CD14-positive monocyte (primary cell): ENCODE measurements at regions not wholly inside any gene's neighbourhood (a gene's known extent, or its start where the extent isn't known, plus 50 kb on each side); places are given as distances from the start of the nearest gene placed in this dataset.

Experiments
- DNase-seq, 3 donors: peaks; one replicate each; pipeline ENCODE4 v3.0.0-alpha.2; 2011 to 2022
- H2AFZ ChIP-seq: 2 replicates; pipeline ENCODE4 v1.6.0; 2012; ENCODE audit warnings: mild to moderate bottlenecking, low read depth, low read length, inconsistent platforms; ENCODE audit not compliant: insufficient read depth, poor library complexity, severe bottlenecking
- H3K27ac ChIP-seq, 2 donors: 1 replicate in 1 of 2; 2 replicates in 1 of 2; pipeline ENCODE4 v1.5.1; 2012 to 2013; ENCODE audit warnings: low read length in 2 of 2, control low read depth in 1 of 2, inconsistent platforms in 1 of 2, low read depth in 1 of 2, mild to moderate bottlenecking in 1 of 2
- H3K27me3 ChIP-seq, 2 donors: one replicate each; pipeline versions ENCODE4 v1.6.0 to v1.6.1; 2011 to 2013; ENCODE audit warnings: low read length in 2 of 2; ENCODE audit not compliant: control insufficient read depth in 2 of 2, insufficient read depth in 2 of 2
- H3K36me3 ChIP-seq, 2 donors: replicated peaks in 1 of 2; 1 replicate in 1 of 2; 2 replicates in 1 of 2; pipeline versions ENCODE4 v1.5.1 to v1.6.1; 2012 to 2013; ENCODE audit warnings: low read length in 2 of 2, control low read depth in 1 of 2, inconsistent platforms in 1 of 2, mild to moderate bottlenecking in 1 of 2; ENCODE audit not compliant: insufficient read depth in 2 of 2, control insufficient read depth in 1 of 2
- H3K4me1 ChIP-seq, 2 donors: 1 replicate in 1 of 2; 2 replicates in 1 of 2; pipeline versions ENCODE4 v1.5.1 to v1.6.1; 2012 to 2013; ENCODE audit warnings: low read length in 2 of 2, control low read depth in 1 of 2, inconsistent platforms in 1 of 2, mild to moderate bottlenecking in 1 of 2, moderate library complexity in 1 of 2; ENCODE audit not compliant: insufficient read depth in 2 of 2, control insufficient read depth in 1 of 2
- H3K4me2 ChIP-seq: replicated peaks from 2 replicates; pipeline ENCODE3; 2012; ENCODE audit warnings: low read length, moderate library complexity, mild to moderate bottlenecking; ENCODE audit not compliant: poor library complexity, severe bottlenecking; ENCODE audit errors: extremely low read depth
- H3K4me3 ChIP-seq, 3 experiments: fragments of 200-600 bp in 1 of 3; sonication (generic) in 1 of 3; replicated peaks in 1 of 3; 1 replicate in 2 of 3; 2 replicates in 1 of 3; pipeline ENCODE4 v1.5.1; 2011 to 2013; ENCODE audit warnings: low read length in 3 of 3, mild to moderate bottlenecking in 3 of 3, control low read depth in 2 of 3, low read depth in 2 of 3, inconsistent platforms in 1 of 3, moderate library complexity in 1 of 3
- H3K79me2 ChIP-seq: 2 replicates; pipeline ENCODE4 v1.6.0; 2012; ENCODE audit warnings: mild to moderate bottlenecking, control low read depth, inconsistent platforms, low read length, moderate library complexity; ENCODE audit not compliant: insufficient read depth
- H3K9ac ChIP-seq: 2 replicates; pipeline ENCODE4 v1.6.0; 2017; ENCODE audit warnings: low read length, mild to moderate bottlenecking; ENCODE audit not compliant: insufficient read depth, poor library complexity, severe bottlenecking
- H3K9me3 ChIP-seq, 2 donors: replicated peaks in 1 of 2; 1 replicate in 1 of 2; 2 replicates in 1 of 2; pipeline versions ENCODE4 v1.5.1 to v1.6.1; 2012 to 2013; ENCODE audit warnings: low read length in 2 of 2, control low read depth in 1 of 2; ENCODE audit not compliant: control insufficient read depth in 1 of 2, insufficient read depth in 1 of 2
- H4K20me1 ChIP-seq: 2 replicates; pipeline ENCODE4 v1.6.0; 2012; ENCODE audit warnings: mild to moderate bottlenecking, low read length, control low read depth, moderate library complexity; ENCODE audit not compliant: insufficient read depth
- H3K27ac Mint-ChIP-seq, 7 donors: one replicate each; pipeline ENCODE4 v1.8.0; 2020; ENCODE audit warnings: mild to moderate bottlenecking in 7 of 7, mixed read lengths in 7 of 7, moderate library complexity in 6 of 7, inconsistent platforms in 2 of 7
- H3K27me3 Mint-ChIP-seq, 3 donors: one replicate each; pipeline ENCODE4 v1.8.0; 2021 to 2022; ENCODE audit warnings: low read depth in 3 of 3, mild to moderate bottlenecking in 3 of 3, mixed read lengths in 3 of 3, moderate library complexity in 3 of 3, inconsistent platforms in 1 of 3
- H3K36me3 Mint-ChIP-seq, 2 donors: one replicate each; pipeline ENCODE4 v1.8.0; 2020; ENCODE audit warnings: mixed read lengths in 2 of 2, inconsistent platforms in 1 of 2, mild to moderate bottlenecking in 1 of 2
- H3K4me1 Mint-ChIP-seq: one replicate; pipeline ENCODE4 v1.8.0; 2020; ENCODE audit warnings: mild to moderate bottlenecking, mixed read lengths
- H3K4me3 Mint-ChIP-seq, 2 donors: one replicate each; pipeline ENCODE4 v1.8.0; 2020; ENCODE audit warnings: mild to moderate bottlenecking in 2 of 2, mixed read lengths in 2 of 2, moderate library complexity in 1 of 2
- H3K9me3 Mint-ChIP-seq, 7 donors: one replicate each; pipeline ENCODE4 v1.8.0; 2020 to 2022; ENCODE audit warnings: mixed read lengths in 7 of 7, mild to moderate bottlenecking in 6 of 7, moderate library complexity in 6 of 7, inconsistent platforms in 2 of 7
- WGBS: methylation state at CpG from one replicate; pipeline ENCODE4 v1.1.5; 2013; ENCODE audit warnings: missing lambda C conversion rate; ENCODE audit not compliant: insufficient coverage; 5-methylcytosine and 5-hydroxymethylcytosine counted together
- intact Hi-C, 2 donors: fragments of 100-400 bp; cut with micrococcal nuclease; formaldehyde crosslinking; loops; one replicate each; pipeline versions ENCODE4 v1.15.0 to v1.15.1; 2023
- TF ChIP-seq, protein P1 (sequence below): fragments of 200-600 bp; IDR thresholded peaks from one replicate; pipeline ENCODE4 v1.8.0; 2022; ENCODE audit warnings: antibody characterized with exemption, mild to moderate bottlenecking

DNA sequence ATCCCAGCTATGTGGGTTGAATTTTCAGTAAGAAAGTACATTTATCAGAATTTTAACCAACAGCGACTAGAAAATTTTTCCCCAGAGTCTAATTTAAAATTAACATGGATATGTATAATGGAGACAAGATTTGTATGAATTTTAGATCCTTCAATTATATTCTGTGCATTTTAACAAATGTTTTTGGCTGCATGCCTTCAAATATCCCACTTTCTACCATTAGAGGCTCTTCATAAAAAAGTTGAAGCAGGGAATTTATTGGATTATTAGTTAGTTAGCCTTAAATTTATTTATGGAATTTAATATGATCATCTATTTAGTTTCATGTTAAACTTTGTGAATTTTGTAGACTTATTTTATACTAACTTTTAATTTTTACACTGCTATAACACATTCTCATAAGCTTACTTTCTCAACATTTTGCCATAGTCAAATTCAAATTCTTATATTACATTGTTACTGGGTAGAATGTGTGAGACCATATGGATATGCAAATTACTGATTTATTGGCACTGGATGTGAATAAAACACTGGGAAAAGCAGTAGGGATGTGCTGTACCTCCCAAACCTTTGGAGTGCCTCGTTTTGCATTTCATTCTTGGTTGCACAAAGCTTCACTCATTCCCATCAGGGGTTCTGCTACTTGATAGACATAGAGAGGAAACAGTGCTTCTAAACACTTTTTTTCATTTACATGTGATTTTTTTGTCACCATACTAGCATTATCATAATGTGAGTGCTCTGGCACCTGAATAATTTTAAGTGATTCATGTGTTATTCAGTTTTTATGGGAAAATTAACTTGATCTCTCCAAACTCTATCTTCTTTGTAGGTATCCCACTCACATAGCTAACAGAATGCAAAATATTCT is 491.8 kb upstream of the COX7C start:
- WGBS, result no CpG with 5 or more reads among the region's 2 CpGs
- Mint-ChIP-seq H3K4me3 (no peak overlapping the region), H3K36me3 (no peaks in the 10 kb centered on the region), H3K27ac (no peak overlapping the region), H3K4me1 (no peaks in the 10 kb centered on the region), H3K27me3 (no peaks in the 10 kb centered on the region), H3K9me3 (no peaks in the 10 kb centered on the region)
- Histone ChIP-seq H3K9ac (no peak overlapping the region), H3K27ac (no peak overlapping the region), H3K27me3 (no peaks in the 10 kb centered on the region), H3K36me3 (no peaks in the 10 kb centered on the region), H3K4me2 (no peak overlapping the region), H3K79me2 (no peaks in the 10 kb centered on the region), H3K4me1 (no peaks in the 10 kb centered on the region), H4K20me1 (no peaks in the 10 kb centered on the region), H2AFZ (no peak overlapping the region), H3K9me3 (no peaks in the 10 kb centered on the region), H3K4me3 (no peak overlapping the region)
- intact Hi-C loops, result no loop called here
- no peak for DNase-seq
- TF ChIP-seq, protein P1, sequence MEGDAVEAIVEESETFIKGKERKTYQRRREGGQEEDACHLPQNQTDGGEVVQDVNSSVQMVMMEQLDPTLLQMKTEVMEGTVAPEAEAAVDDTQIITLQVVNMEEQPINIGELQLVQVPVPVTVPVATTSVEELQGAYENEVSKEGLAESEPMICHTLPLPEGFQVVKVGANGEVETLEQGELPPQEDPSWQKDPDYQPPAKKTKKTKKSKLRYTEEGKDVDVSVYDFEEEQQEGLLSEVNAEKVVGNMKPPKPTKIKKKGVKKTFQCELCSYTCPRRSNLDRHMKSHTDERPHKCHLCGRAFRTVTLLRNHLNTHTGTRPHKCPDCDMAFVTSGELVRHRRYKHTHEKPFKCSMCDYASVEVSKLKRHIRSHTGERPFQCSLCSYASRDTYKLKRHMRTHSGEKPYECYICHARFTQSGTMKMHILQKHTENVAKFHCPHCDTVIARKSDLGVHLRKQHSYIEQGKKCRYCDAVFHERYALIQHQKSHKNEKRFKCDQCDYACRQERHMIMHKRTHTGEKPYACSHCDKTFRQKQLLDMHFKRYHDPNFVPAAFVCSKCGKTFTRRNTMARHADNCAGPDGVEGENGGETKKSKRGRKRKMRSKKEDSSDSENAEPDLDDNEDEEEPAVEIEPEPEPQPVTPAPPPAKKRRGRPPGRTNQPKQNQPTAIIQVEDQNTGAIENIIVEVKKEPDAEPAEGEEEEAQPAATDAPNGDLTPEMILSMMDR, result no peak

DNA sequence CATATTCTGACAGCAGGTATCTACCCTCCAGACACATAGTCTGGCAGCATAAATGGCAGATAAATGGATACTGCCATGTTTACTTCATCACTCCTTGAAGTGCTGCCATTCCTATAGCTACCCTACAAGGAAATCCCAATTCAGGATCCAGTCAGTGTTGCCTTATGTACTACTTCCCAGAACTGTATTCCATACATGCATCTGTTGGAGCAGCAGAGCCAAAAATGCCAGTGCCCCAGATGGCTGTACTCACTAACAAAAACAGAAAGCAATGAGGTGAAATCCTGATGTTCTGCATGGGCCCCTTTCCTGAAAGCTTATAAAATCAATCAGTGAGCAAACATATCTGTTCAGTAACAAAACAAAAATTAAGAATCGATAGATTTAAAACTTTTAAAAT is 490.0 kb upstream of the COX7C start:
- H3K36me3 ChIP-seq, result no peaks in the 10 kb centered on the region
- H3K4me1 Mint-ChIP-seq, result no peaks in the 10 kb centered on the region
- no peak overlapping the region for H3K4me2 ChIP-seq
- no peak overlapping the region for H3K4me3 Mint-ChIP-seq
- no peak overlapping the region for H2AFZ ChIP-seq
- H3K27me3 ChIP-seq, result no peaks in the 10 kb centered on the region
- H3K4me1 ChIP-seq, result no peaks in the 10 kb centered on the region
- DNase-seq, result no peak
- no peaks in the 10 kb centered on the region for H3K9me3 ChIP-seq
- H3K27me3 Mint-ChIP-seq, result no peaks in the 10 kb centered on the region
- no peaks in the 10 kb centered on the region for H3K9me3 Mint-ChIP-seq
- H3K36me3 Mint-ChIP-seq, result no peaks in the 10 kb centered on the region
- TF ChIP-seq, protein P1, result no peak
- H3K27ac ChIP-seq, result no peak overlapping the region
- no peaks in the 10 kb centered on the region for H4K20me1 ChIP-seq
- no peak overlapping the region for H3K27ac Mint-ChIP-seq
- H3K9ac ChIP-seq, result no peak overlapping the region
- no peaks in the 10 kb centered on the region for H3K79me2 ChIP-seq
- H3K4me3 ChIP-seq, result no peak overlapping the region
- WGBS, result no CpG with 5 or more reads among the region's 1 CpG
- intact Hi-C loops, result no loop called here
